IPS-11a (cell line): ENCODE measurements at regions not wholly inside any gene's neighbourhood (a gene's known extent, or its start where the extent isn't known, plus 50 kb on each side); places are given as distances from the start of the nearest gene placed in this dataset.

ENCODE experiments used
- H3K4me3 ChIP-seq: one replicate; pipeline ENCODE4 v1.5.1; 2013; ENCODE audit warnings: low read depth, low read length, control low read depth

GRCh38 chr4:119832776-119833175 lies 204.2 kb upstream of the PDE5A start:
- no peak overlapping the region for H3K4me3 ChIP-seq

- H3K4me3 ChIP-seq = no peak overlapping the region
Observed at GRCh38 chr4:119829326-119829725, 200.7 kb upstream of the PDE5A start.

- H3K4me3 ChIP-seq = no peak overlapping the region
Observed at GRCh38 chr4:119825696-119826095, 197.1 kb upstream of the PDE5A start.

GRCh38 chr4:119823891-119824290 lies 195.3 kb upstream of the PDE5A start:
- H3K4me3 ChIP-seq = no peak overlapping the region

GRCh38 chr4:119823045-119823444 lies 194.4 kb upstream of the PDE5A start:
- H3K4me3 ChIP-seq = no peak overlapping the region

- H3K4me3 ChIP-seq = no peak overlapping the region
Observed at GRCh38 chr4:119816473-119816872, 187.9 kb upstream of the PDE5A start.

GRCh38 chr4:119810001-119810400 lies 181.4 kb upstream of the PDE5A start:
- H3K4me3 ChIP-seq = no peak overlapping the region

- H3K4me3 ChIP-seq = no peak overlapping the region
Observed at GRCh38 chr4:119804404-119804803, 175.8 kb upstream of the PDE5A start.

- H3K4me3 ChIP-seq = no peak overlapping the region
Observed at GRCh38 chr4:119797238-119797894, 168.8 kb upstream of the PDE5A start.

- H3K4me3 ChIP-seq = no peak overlapping the region
Observed at GRCh38 chr4:119795986-119796578, 167.5 kb upstream of the PDE5A start.

- H3K4me3 ChIP-seq = no peak overlapping the region
Observed at GRCh38 chr4:119794681-119795080, 166.1 kb upstream of the PDE5A start.

- H3K4me3 ChIP-seq = no peak overlapping the region
Observed at GRCh38 chr4:119794113-119794512, 165.5 kb upstream of the PDE5A start.

GRCh38 chr4:119788349-119789266 lies 160.0 kb upstream of the PDE5A start:
- no peak overlapping the region for H3K4me3 ChIP-seq

- H3K4me3 ChIP-seq = no peak overlapping the region
Observed at GRCh38 chr4:119785963-119786362, 157.4 kb upstream of the PDE5A start.

GRCh38 chr4:119783189-119783983 lies 154.8 kb upstream of the PDE5A start:
- H3K4me3 ChIP-seq = no peak overlapping the region

- H3K4me3 ChIP-seq = no peak overlapping the region
Observed at GRCh38 chr4:119781044-119781443, 152.4 kb upstream of the PDE5A start.

- no peak overlapping the region for H3K4me3 ChIP-seq
Observed at GRCh38 chr4:119774840-119775239, 146.2 kb upstream of the PDE5A start.

- no peak overlapping the region for H3K4me3 ChIP-seq
Observed at GRCh38 chr4:119765951-119766350, 137.3 kb upstream of the PDE5A start.

GRCh38 chr4:119765469-119765868 lies 136.9 kb upstream of the PDE5A start:
- H3K4me3 ChIP-seq = no peak overlapping the region

- H3K4me3 ChIP-seq = no peak overlapping the region
Observed at GRCh38 chr4:119763386-119763785, 134.8 kb upstream of the PDE5A start.

GRCh38 chr4:119755599-119755998 lies 127.0 kb upstream of the PDE5A start:
- no peak overlapping the region for H3K4me3 ChIP-seq
